HK-2 (cell line): ENCODE measurements at regions not wholly inside any gene's neighbourhood (a gene's known extent, or its start where the extent isn't known, plus 50 kb on each side); places are given as distances from the start of the nearest gene placed in this dataset.
"Not testable (repeated sequence)": the region's sequence is repeated elsewhere in the genome, so short reads cannot be mapped to it uniquely, and the experiment has no call there.

ENCODE experiments used
- DNase-seq: peaks from one replicate; pipeline ENCODE4 v3.0.0-alpha.2; 2018; ENCODE audit not compliant: unreplicated experiment

GRCh38 chr1:245062741-245063305 lies 92.0 kb upstream of the KIF26B start:
- no peak for DNase-seq

GRCh38 chr1:245061808-245062207 lies 93.0 kb upstream of the KIF26B start:
- DNase-seq: not testable (repeated sequence)

GRCh38 chr1:245060684-245061374 lies 94.0 kb upstream of the KIF26B start:
- no peak for DNase-seq

- no peak for DNase-seq
Measured at GRCh38 chr1:245059806-245060424, 94.9 kb upstream of the KIF26B start.

GRCh38 chr1:245058882-245059281 lies 95.9 kb upstream of the KIF26B start:
- DNase-seq: no peak

GRCh38 chr1:245058436-245058835 lies 96.3 kb upstream of the KIF26B start:
- DNase-seq: no peak

- no peak for DNase-seq
Measured at GRCh38 chr1:245056913-245057312, 97.9 kb upstream of the KIF26B start.

GRCh38 chr1:245056296-245056695 lies 98.5 kb upstream of the KIF26B start:
- DNase-seq: not testable (repeated sequence)

GRCh38 chr1:245055752-245056151 lies 99.0 kb upstream of the KIF26B start:
- no peak for DNase-seq

- DNase-seq: no peak
Measured at GRCh38 chr1:245054507-245055270, 100.1 kb upstream of the KIF26B start.

- no peak for DNase-seq
Measured at GRCh38 chr1:245054105-245054504, 100.7 kb upstream of the KIF26B start.

- DNase-seq: no peak
Measured at GRCh38 chr1:245052258-245052657, 102.5 kb upstream of the KIF26B start.

GRCh38 chr1:245051349-245052221 lies 103.2 kb upstream of the KIF26B start:
- DNase-seq: no peak

- no peak for DNase-seq
Measured at GRCh38 chr1:245046769-245047168, 108.0 kb upstream of the KIF26B start.

GRCh38 chr1:245046315-245046714 lies 108.5 kb upstream of the KIF26B start:
- DNase-seq: no peak

- DNase-seq: peak; percentile 12
Measured at GRCh38 chr1:245045087-245045881, 109.5 kb upstream of the KIF26B start.

- no peak for DNase-seq
Measured at GRCh38 chr1:245043611-245043940, 111.2 kb upstream of the KIF26B start.

- DNase-seq: no peak
Measured at GRCh38 chr1:245041058-245041698, 113.6 kb upstream of the KIF26B start.

GRCh38 chr1:245039196-245039595 lies 115.6 kb upstream of the KIF26B start:
- DNase-seq: no peak

- DNase-seq: no peak
Measured at GRCh38 chr1:245036102-245036501, 118.7 kb upstream of the KIF26B start.
